ENCODE measurements at regions not wholly inside any gene's neighbourhood (a gene's known extent, or its start where the extent isn't known, plus 50 kb on each side); places are given as distances from the start of the nearest gene placed in this dataset.

DNA sequence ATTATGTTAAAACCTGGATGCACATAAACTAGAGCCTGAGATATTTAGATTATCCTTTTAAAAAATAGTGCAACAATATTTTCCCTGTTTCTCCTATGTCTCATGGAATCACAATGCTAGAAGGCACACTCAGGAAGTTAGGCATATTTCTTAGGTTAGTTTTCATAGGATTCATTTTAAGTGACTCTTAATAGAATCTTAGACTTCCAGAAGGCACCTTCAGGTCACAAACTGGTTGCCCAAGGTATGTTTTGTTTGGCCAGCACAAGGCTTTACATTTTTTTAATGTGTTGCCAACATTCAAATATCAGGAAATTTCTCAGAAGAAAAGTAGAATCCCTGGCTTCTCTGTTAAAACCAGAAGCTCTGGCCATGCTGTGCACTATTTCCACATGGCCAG is 129.3 kb downstream of the LNPK start:
- Histone ChIP-seq H2AFZ (ENCODE audit: low read length) (no peak overlapping the region), H3K27me3 (ENCODE audit: insufficient read depth, low read length) (no peaks in the 10 kb centered on the region), H3K9me3 (ENCODE audit: low read length) (no peaks in the 10 kb centered on the region), H3K9ac (ENCODE audit: low read length) (no peak overlapping the region), H3K27ac (ENCODE audit: low read depth, low read length, poor library complexity, severe bottlenecking) (no peak overlapping the region), H3F3A (ENCODE audit: insufficient read depth, low read length) (no peaks in the 10 kb centered on the region), H3K4me3 (ENCODE audit: low read depth, low read length, poor library complexity, severe bottlenecking) (no peak overlapping the region), H3K36me3 (ENCODE audit: insufficient read depth, low read length) (no peaks in the 10 kb centered on the region), H3K79me2 (ENCODE audit: insufficient read depth, low read length) (no peaks in the 10 kb centered on the region), H3K4me2 (ENCODE audit: low read length) (no peak overlapping the region), H4K20me1 (ENCODE audit: insufficient read depth, low read length) (no peaks in the 10 kb centered on the region), H3K9me2 (ENCODE audit: low read depth, low read length) (no peaks in the 10 kb centered on the region), H3K4me1 (ENCODE audit: insufficient read depth, low read length, severe bottlenecking) (no peaks in the 10 kb centered on the region)
- no peak for TF ChIP-seq EZH2 (IDR thresholded peaks at IDR 0.05; ENCODE audit: borderline replicate concordance, low read length)
- TF ChIP-seq, protein P1, sequence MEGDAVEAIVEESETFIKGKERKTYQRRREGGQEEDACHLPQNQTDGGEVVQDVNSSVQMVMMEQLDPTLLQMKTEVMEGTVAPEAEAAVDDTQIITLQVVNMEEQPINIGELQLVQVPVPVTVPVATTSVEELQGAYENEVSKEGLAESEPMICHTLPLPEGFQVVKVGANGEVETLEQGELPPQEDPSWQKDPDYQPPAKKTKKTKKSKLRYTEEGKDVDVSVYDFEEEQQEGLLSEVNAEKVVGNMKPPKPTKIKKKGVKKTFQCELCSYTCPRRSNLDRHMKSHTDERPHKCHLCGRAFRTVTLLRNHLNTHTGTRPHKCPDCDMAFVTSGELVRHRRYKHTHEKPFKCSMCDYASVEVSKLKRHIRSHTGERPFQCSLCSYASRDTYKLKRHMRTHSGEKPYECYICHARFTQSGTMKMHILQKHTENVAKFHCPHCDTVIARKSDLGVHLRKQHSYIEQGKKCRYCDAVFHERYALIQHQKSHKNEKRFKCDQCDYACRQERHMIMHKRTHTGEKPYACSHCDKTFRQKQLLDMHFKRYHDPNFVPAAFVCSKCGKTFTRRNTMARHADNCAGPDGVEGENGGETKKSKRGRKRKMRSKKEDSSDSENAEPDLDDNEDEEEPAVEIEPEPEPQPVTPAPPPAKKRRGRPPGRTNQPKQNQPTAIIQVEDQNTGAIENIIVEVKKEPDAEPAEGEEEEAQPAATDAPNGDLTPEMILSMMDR (IDR thresholded peaks at IDR 0.05; ENCODE audit: low read length) = no peak

DNA sequence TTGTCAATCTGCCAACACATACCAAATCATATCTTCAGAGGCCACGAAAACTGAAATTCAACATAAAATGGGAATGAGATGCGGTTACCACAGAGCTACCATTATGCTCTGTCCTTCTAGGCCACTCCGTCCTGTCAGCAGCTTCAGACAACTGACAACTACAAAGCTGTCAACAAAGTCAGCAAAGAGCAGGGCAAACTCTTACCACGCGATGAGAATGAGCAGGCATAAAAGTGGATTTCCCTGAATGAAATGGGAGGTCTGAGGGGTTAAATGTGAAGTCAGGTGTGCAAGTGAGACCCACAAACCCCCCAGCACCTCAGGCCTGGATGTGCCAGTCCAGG is 130.1 kb downstream of the LNPK start:
- no peaks in the 10 kb centered on the region for H3K9me2 ChIP-seq (ENCODE audit: low read depth, low read length)
- H3K9me3 ChIP-seq (ENCODE audit: low read length) = no peaks in the 10 kb centered on the region
- no peak overlapping the region for H3K4me3 ChIP-seq (ENCODE audit: low read depth, low read length, poor library complexity, severe bottlenecking)
- H3K27me3 ChIP-seq (ENCODE audit: insufficient read depth, low read length) = no peaks in the 10 kb centered on the region
- no peak overlapping the region for H3K9ac ChIP-seq (ENCODE audit: low read length)
- no peak overlapping the region for H2AFZ ChIP-seq (ENCODE audit: low read length)
- H3K4me1 ChIP-seq (ENCODE audit: insufficient read depth, low read length, severe bottlenecking) = no peaks in the 10 kb centered on the region
- H3F3A ChIP-seq (ENCODE audit: insufficient read depth, low read length) = no peaks in the 10 kb centered on the region
- TF ChIP-seq, protein P1 (IDR thresholded peaks at IDR 0.05; ENCODE audit: low read length) = no peak
- no peak overlapping the region for H3K4me2 ChIP-seq (ENCODE audit: low read length)
- no peaks in the 10 kb centered on the region for H4K20me1 ChIP-seq (ENCODE audit: insufficient read depth, low read length)
- no peak overlapping the region for H3K27ac ChIP-seq (ENCODE audit: low read depth, low read length, poor library complexity, severe bottlenecking)
- H3K36me3 ChIP-seq (ENCODE audit: insufficient read depth, low read length) = no peaks in the 10 kb centered on the region
- no peaks in the 10 kb centered on the region for H3K79me2 ChIP-seq (ENCODE audit: insufficient read depth, low read length)

DNA sequence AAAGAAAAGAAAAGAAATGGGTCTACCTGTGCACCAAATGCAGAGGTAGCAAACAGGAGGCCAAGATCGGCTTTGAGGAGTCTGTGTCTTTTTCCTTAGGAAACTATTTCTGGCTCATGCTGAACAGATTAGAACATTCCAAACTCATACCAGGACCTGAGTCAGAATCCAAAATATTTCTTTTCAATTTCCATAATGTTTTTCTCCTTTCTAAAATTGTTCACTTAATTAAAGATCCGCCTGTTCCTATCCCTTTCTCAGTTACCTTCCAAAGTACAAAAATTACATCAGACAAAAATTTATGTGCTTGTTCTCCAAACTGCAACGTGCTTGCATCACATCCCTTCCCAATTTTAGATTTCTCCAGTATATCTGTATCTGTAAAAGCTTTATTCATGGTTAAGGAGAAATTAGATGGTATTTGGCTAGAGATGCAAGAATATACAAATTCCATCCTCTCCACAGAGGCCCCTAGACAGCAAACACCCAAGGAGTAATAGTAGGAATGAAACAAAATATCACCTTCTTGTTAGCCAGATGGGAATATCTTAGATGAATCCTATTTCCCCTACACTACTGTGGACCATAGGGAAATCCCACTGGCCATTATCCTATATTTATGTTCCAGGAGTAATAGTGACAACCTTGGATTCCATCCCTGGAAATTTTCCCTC is 130.6 kb downstream of the LNPK start:
- Histone ChIP-seq H4K20me1 (ENCODE audit: insufficient read depth, low read length) (no peaks in the 10 kb centered on the region), H2AFZ (ENCODE audit: low read length) (no peak overlapping the region)

More for the DNA sequence above, 130.6 kb downstream of the LNPK start:
- no peak overlapping the region for H3K4me2 ChIP-seq (ENCODE audit: low read length)
- no peak overlapping the region for H3K27ac ChIP-seq (ENCODE audit: low read depth, low read length, poor library complexity, severe bottlenecking)
- H3K4me3 ChIP-seq (ENCODE audit: low read depth, low read length, poor library complexity, severe bottlenecking) = no peak overlapping the region
- no peaks in the 10 kb centered on the region for H3K36me3 ChIP-seq (ENCODE audit: insufficient read depth, low read length)
- H3F3A ChIP-seq (ENCODE audit: insufficient read depth, low read length) = no peaks in the 10 kb centered on the region
- H3K27me3 ChIP-seq (ENCODE audit: insufficient read depth, low read length) = no peaks in the 10 kb centered on the region
- TF ChIP-seq, protein P1 (IDR thresholded peaks at IDR 0.05; ENCODE audit: low read length) = no peak
- TF ChIP-seq EZH2 (IDR thresholded peaks at IDR 0.05; ENCODE audit: borderline replicate concordance, low read length) = no peak
- no peaks in the 10 kb centered on the region for H3K79me2 ChIP-seq (ENCODE audit: insufficient read depth, low read length)
- H3K9me2 ChIP-seq (ENCODE audit: low read depth, low read length) = no peaks in the 10 kb centered on the region
- no peaks in the 10 kb centered on the region for H3K9me3 ChIP-seq (ENCODE audit: low read length)
- no peak overlapping the region for H3K9ac ChIP-seq (ENCODE audit: low read length)
- no peaks in the 10 kb centered on the region for H3K4me1 ChIP-seq (ENCODE audit: insufficient read depth, low read length, severe bottlenecking)
